ENCODE measurements at regions not wholly inside any gene's neighbourhood (a gene's known extent, or its start where the extent isn't known, plus 50 kb on each side); places are given as distances from the start of the nearest gene placed in this dataset.

DNA sequence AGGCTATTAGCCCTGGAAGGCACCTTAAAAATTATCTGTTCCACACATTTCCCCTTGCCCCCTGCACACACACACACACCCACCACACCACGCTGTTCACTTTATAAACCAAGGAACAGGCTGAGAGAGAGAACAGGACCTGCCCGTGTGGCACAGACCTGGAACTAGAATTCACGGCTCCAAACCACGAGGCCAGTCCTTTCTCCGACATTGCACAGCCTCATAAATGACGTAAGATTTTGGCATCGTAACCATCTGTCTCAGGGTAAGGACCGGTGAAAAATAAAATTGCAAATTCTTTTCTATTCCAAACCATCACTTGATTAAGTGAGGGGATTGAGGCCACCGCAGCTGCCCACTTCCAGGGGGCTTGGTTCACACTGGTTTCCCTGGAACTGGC lies 330.3 kb downstream of the BCOR start:
- TF ChIP-seq, protein P1, sequence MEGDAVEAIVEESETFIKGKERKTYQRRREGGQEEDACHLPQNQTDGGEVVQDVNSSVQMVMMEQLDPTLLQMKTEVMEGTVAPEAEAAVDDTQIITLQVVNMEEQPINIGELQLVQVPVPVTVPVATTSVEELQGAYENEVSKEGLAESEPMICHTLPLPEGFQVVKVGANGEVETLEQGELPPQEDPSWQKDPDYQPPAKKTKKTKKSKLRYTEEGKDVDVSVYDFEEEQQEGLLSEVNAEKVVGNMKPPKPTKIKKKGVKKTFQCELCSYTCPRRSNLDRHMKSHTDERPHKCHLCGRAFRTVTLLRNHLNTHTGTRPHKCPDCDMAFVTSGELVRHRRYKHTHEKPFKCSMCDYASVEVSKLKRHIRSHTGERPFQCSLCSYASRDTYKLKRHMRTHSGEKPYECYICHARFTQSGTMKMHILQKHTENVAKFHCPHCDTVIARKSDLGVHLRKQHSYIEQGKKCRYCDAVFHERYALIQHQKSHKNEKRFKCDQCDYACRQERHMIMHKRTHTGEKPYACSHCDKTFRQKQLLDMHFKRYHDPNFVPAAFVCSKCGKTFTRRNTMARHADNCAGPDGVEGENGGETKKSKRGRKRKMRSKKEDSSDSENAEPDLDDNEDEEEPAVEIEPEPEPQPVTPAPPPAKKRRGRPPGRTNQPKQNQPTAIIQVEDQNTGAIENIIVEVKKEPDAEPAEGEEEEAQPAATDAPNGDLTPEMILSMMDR (IDR thresholded peaks at IDR 0.05) = no peak
- TF ChIP-seq POLR2AphosphoS5 (IDR thresholded peaks at IDR 0.05) (no peak), POLR2A (IDR thresholded peaks at IDR 0.05) (no peak)
